ENCODE measurements at regions not wholly inside any gene's neighbourhood (a gene's known extent, or its start where the extent isn't known, plus 50 kb on each side); places are given as distances from the start of the nearest gene placed in this dataset.

- no peak for TF ChIP-seq CTCF (IDR thresholded peaks at IDR 0.05)
- TF ChIP-seq POLR2AphosphoS5 (IDR thresholded peaks at IDR 0.05): no peak
- no peak for TF ChIP-seq POLR2A (IDR thresholded peaks at IDR 0.05)
- TF ChIP-seq EP300 (IDR thresholded peaks at IDR 0.05): no peak
These were observed 568.8 kb upstream of the ZEB2 start for GRCh38 chr2:145088756-145089155.
